ENCODE measurements at regions not wholly inside any gene's neighbourhood (a gene's known extent, or its start where the extent isn't known, plus 50 kb on each side); places are given as distances from the start of the nearest gene placed in this dataset.

GRCh38 chr2:128710729-128711128 is 392.1 kb upstream of the HS6ST1 start:
- no peak for DNase-seq

GRCh38 chr2:128714285-128714684 is 395.6 kb upstream of the HS6ST1 start:
- DNase-seq = no peak

- DNase-seq = no peak
Observed at GRCh38 chr2:128714851-128715312, 396.2 kb upstream of the HS6ST1 start.

- no peak for DNase-seq
Observed at GRCh38 chr2:128715360-128715759, 396.7 kb upstream of the HS6ST1 start.

GRCh38 chr2:128716299-128716721 is 397.6 kb upstream of the HS6ST1 start:
- no peak for DNase-seq

GRCh38 chr2:128717758-128718710 is 399.4 kb upstream of the HS6ST1 start:
- no peak for DNase-seq

- DNase-seq = no peak
Observed at GRCh38 chr2:128720080-128721022, 401.7 kb upstream of the HS6ST1 start.

GRCh38 chr2:128721096-128721495 is 402.4 kb upstream of the HS6ST1 start:
- DNase-seq = no peak

- DNase-seq = no peak
Observed at GRCh38 chr2:128722489-128722888, 403.8 kb upstream of the HS6ST1 start.

- DNase-seq = no peak
Observed at GRCh38 chr2:128724547-128724946, 405.9 kb upstream of the HS6ST1 start.

- no peak for DNase-seq
Observed at GRCh38 chr2:128724972-128725371, 406.3 kb upstream of the HS6ST1 start.

GRCh38 chr2:128726236-128726635 is 407.6 kb upstream of the HS6ST1 start:
- DNase-seq = no peak

- no peak for DNase-seq
Observed at GRCh38 chr2:128726911-128727310, 408.2 kb upstream of the HS6ST1 start.

- DNase-seq = no peak
Observed at GRCh38 chr2:128727404-128727803, 408.7 kb upstream of the HS6ST1 start.

GRCh38 chr2:128727914-128728313 is 409.2 kb upstream of the HS6ST1 start:
- DNase-seq = peak; percentile 2

- no peak for DNase-seq
Observed at GRCh38 chr2:128729051-128729450, 410.4 kb upstream of the HS6ST1 start.

GRCh38 chr2:128731994-128732650 is 413.5 kb upstream of the HS6ST1 start:
- DNase-seq = no peak

- DNase-seq = no peak
Observed at GRCh38 chr2:128732976-128733431, 414.3 kb upstream of the HS6ST1 start.

GRCh38 chr2:128733450-128733849 is 414.8 kb upstream of the HS6ST1 start:
- DNase-seq = no peak

GRCh38 chr2:128734521-128735295 is 416.0 kb upstream of the HS6ST1 start:
- no peak for DNase-seq

GRCh38 chr2:128735296-128735960 is 416.8 kb upstream of the HS6ST1 start:
- DNase-seq = no peak

Measured in HCEC 1CT (cell line).